ENCODE measurements at regions not wholly inside any gene's neighbourhood (a gene's known extent, or its start where the extent isn't known, plus 50 kb on each side); places are given as distances from the start of the nearest gene placed in this dataset.

- no peaks in the 10 kb centered on the region for H3K9me3 ChIP-seq (ENCODE audit: control insufficient read depth in 1 of 2, low read length in 2 of 2)
- no peaks in the 10 kb centered on the region for H3K36me3 ChIP-seq (ENCODE audit: control insufficient read depth in 1 of 2, insufficient read depth in 2 of 2, low read length in 2 of 2)
- H3K4me3 ChIP-seq (ENCODE audit: low read depth in 1 of 2, low read length in 2 of 2), result peak overlapping the region; percentile 69 to 79
- H3K27me3 ChIP-seq (ENCODE audit: low read depth, low read length), result no peaks in the 10 kb centered on the region
- peak overlapping the region; percentile 31 for H3K27ac ChIP-seq (ENCODE audit: low read length)
- H3K4me1 ChIP-seq (ENCODE audit: control insufficient read depth in 1 of 2, insufficient read depth in 2 of 2, low read length in 2 of 2), result no peaks in the 10 kb centered on the region
Observed at GRCh38 chrX:65034292-65034667, 58.0 kb upstream of the ZC4H2 start.

Data from muscle layer of duodenum (tissue), 2 donors.